ENCODE measurements at regions not wholly inside any gene's neighbourhood (a gene's known extent, or its start where the extent isn't known, plus 50 kb on each side); places are given as distances from the start of the nearest gene placed in this dataset.
"Not testable (repeated sequence)": the region's sequence is repeated elsewhere in the genome, so short reads cannot be mapped to it uniquely, and the experiment has no call there.

- Mint-ChIP-seq H3K27me3 (peaks cover 10% of the 10 kb centered on the region), H3K4me1 (ENCODE audit: low read depth) (no peaks in the 10 kb centered on the region), H3K27ac (no peak overlapping the region), H3K9me3 (no peaks in the 10 kb centered on the region), H3K36me3 (ENCODE audit: low read depth) (no peaks in the 10 kb centered on the region), H3K4me3 (no peak overlapping the region)
- ChIA-PET CTCF (no interaction called here), POLR2A (no interaction called here)
- intact Hi-C loops (cut with micrococcal nuclease) = no loop called here
- no peak for ATAC-seq
- DNase-seq = no peak
- TF ChIP-seq, protein P1, sequence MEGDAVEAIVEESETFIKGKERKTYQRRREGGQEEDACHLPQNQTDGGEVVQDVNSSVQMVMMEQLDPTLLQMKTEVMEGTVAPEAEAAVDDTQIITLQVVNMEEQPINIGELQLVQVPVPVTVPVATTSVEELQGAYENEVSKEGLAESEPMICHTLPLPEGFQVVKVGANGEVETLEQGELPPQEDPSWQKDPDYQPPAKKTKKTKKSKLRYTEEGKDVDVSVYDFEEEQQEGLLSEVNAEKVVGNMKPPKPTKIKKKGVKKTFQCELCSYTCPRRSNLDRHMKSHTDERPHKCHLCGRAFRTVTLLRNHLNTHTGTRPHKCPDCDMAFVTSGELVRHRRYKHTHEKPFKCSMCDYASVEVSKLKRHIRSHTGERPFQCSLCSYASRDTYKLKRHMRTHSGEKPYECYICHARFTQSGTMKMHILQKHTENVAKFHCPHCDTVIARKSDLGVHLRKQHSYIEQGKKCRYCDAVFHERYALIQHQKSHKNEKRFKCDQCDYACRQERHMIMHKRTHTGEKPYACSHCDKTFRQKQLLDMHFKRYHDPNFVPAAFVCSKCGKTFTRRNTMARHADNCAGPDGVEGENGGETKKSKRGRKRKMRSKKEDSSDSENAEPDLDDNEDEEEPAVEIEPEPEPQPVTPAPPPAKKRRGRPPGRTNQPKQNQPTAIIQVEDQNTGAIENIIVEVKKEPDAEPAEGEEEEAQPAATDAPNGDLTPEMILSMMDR (IDR thresholded peaks at IDR 0.05) = no peak
Observed at GRCh38 chr17:72382971-72383722, 262.3 kb downstream of the SOX9 start.

DNA sequence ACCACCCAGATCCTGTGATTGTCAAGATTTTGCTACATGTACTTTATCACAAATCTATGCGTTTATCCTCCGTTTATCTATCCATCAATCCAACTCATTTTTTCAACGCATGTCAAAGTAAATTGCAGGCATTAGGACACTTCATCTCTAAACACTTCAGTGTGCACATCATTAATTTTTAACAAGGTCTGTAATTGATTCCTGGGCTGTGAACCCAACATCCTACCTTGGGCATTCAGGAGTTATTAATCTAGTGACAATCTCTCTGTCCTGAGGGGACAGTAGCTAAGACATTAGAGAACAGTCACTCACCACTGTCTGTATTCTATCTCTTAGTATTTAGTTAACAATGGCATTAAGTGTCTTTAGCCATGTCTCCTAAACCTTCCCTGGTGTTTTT, 264.7 kb downstream of the SOX9 start:
- H3K4me1 Mint-ChIP-seq (ENCODE audit: low read depth) = no peaks in the 10 kb centered on the region
- intact Hi-C loops (cut with micrococcal nuclease) = no loop called here
- H3K4me3 Mint-ChIP-seq = no peak overlapping the region
- no peak for ATAC-seq
- no peaks in the 10 kb centered on the region for H3K36me3 Mint-ChIP-seq (ENCODE audit: low read depth)
- peaks cover 9% of the 10 kb centered on the region for H3K27me3 Mint-ChIP-seq
- TF ChIP-seq, protein P1 (IDR thresholded peaks at IDR 0.05) = no peak
- H3K27ac Mint-ChIP-seq = no peak overlapping the region
- DNase-seq = no peak
- ChIA-PET CTCF (no interaction called here), POLR2A (no interaction called here)
- H3K9me3 Mint-ChIP-seq = no peaks in the 10 kb centered on the region

GRCh38 chr17:72386173-72386572, 265.4 kb downstream of the SOX9 start:
- DNase-seq; H3K36me3 Mint-ChIP-seq (ENCODE audit: low read depth); ATAC-seq; H3K27me3 Mint-ChIP-seq; CTCF ChIA-PET; H3K4me1 Mint-ChIP-seq (ENCODE audit: low read depth); POLR2A ChIA-PET; intact Hi-C loops (cut with micrococcal nuclease); H3K4me3 Mint-ChIP-seq; H3K27ac Mint-ChIP-seq; H3K9me3 Mint-ChIP-seq: not testable (repeated sequence)

- ChIA-PET CTCF (no interaction called here), POLR2A (no interaction called here)
- DNase-seq (no peak), ATAC-seq (no peak)
- no peak overlapping the region for H3K4me3 Mint-ChIP-seq
- no peak overlapping the region for H3K27ac Mint-ChIP-seq
- intact Hi-C loops (cut with micrococcal nuclease) = no loop called here
- TF ChIP-seq, protein P1 (IDR thresholded peaks at IDR 0.05) = no peak
- no peaks in the 10 kb centered on the region for H3K9me3 Mint-ChIP-seq
- no peaks in the 10 kb centered on the region for H3K4me1 Mint-ChIP-seq (ENCODE audit: low read depth)
- peaks cover 10% of the 10 kb centered on the region for H3K27me3 Mint-ChIP-seq
- no peaks in the 10 kb centered on the region for H3K36me3 Mint-ChIP-seq (ENCODE audit: low read depth)
Observed at GRCh38 chr17:72386619-72387237, 265.9 kb downstream of the SOX9 start.

DNA sequence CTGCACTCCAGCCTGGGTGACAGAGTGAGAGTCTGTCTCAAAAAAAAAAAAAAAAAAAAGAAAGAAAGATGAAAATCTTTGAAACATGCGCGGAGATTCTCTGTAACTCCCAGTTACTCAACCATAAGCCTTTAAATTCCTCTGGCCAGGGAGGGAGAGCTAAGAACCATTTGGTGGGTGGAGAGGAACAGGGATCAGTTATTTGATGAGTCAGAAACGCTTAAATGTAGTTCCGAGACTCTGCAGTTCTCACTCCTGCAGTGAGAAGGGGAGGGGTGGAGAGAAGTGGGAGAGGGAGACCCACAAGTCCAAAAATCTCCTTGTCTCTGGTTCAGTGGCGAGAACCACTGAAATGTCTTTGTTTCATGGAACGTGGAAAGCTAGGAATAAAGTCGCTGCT, 266.7 kb downstream of the SOX9 start:
- CTCF ChIA-PET = no interaction called here
- no peaks in the 10 kb centered on the region for H3K9me3 Mint-ChIP-seq
- no peak overlapping the region for H3K4me3 Mint-ChIP-seq
- POLR2A ChIA-PET = no interaction called here
- no peaks in the 10 kb centered on the region for H3K36me3 Mint-ChIP-seq (ENCODE audit: low read depth)
- DNase-seq (no peak), ATAC-seq (no peak)
- peaks cover 9% of the 10 kb centered on the region for H3K27me3 Mint-ChIP-seq
- H3K4me1 Mint-ChIP-seq (ENCODE audit: low read depth) = no peaks in the 10 kb centered on the region
- intact Hi-C loops (cut with micrococcal nuclease) = no loop called here
- no peak overlapping the region for H3K27ac Mint-ChIP-seq
- TF ChIP-seq, protein P1 (IDR thresholded peaks at IDR 0.05) = no peak

Measured in activated CD8-positive, alpha-beta T cell treated with anti-CD3 and anti-CD28 coated beads for 36 hours (primary cell).